ENCODE measurements at regions not wholly inside any gene's neighbourhood (a gene's known extent, or its start where the extent isn't known, plus 50 kb on each side); places are given as distances from the start of the nearest gene placed in this dataset.

GRCh38 chr6:71531841-71532240 lies 243.2 kb downstream of the OGFRL1 start:
- no peak for DNase-seq

GRCh38 chr6:71533939-71534379 lies 245.3 kb downstream of the OGFRL1 start:
- no peak for DNase-seq

DNA sequence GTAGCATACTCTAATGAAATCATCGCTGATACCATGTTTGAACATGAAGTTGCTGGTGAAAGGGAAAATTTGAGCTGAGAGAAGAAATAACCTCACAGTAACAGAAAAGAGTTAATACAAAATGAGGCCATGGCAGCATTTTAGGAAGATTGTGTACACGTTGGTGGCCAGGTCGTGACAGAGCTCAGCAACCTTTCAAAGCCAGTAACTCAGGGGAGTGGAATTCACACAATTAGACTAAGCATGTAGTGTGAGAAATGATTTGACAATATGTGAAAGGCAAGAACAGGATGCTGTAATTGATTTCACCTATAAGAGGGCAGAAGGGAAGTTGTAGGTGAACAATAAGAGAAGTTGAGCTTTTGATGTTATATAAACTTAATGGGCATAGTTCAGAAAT lies 246.3 kb downstream of the OGFRL1 start:
- DNase-seq: no peak

GRCh38 chr6:71537717-71538116 lies 249.1 kb downstream of the OGFRL1 start:
- no peak for DNase-seq

DNA sequence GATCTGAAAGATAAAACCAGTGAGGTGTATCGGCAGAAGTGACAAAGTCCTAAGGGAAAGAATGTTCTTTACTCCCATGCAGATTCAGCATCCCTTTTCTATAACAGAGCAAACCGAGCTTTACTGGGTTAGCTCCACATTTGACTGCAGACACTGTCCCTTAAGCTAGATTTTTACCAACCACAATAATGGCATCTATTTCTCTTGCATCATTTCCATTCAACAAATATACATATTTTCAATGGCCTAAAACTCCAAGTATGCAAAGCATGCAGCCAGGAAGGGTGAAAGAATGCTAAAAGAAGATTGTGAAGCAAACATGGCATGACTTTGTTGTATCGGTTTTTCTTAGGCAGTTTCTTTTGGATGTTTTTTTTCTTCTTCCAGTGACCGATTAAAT lies 255.4 kb downstream of the OGFRL1 start:
- DNase-seq: no peak

DNA sequence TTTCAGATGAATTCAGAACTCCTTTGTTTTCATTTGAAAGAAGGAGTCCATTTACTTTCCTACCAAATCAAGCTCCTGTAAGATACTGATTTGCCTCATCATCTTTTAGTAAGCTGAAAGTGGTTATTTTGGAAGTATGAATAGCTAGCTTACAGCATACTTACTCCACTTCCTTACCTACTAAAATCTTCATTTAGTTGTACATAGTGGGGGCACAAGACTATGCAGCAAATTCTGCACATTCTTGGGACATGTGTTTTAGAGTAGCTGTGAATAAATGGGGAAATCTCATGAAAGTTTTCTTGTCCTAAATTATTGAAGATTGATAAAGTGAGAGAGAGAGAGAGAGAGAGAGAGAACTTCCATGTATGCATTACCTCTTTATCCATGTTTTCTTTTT lies 256.3 kb downstream of the OGFRL1 start:
- DNase-seq: no peak

DNA sequence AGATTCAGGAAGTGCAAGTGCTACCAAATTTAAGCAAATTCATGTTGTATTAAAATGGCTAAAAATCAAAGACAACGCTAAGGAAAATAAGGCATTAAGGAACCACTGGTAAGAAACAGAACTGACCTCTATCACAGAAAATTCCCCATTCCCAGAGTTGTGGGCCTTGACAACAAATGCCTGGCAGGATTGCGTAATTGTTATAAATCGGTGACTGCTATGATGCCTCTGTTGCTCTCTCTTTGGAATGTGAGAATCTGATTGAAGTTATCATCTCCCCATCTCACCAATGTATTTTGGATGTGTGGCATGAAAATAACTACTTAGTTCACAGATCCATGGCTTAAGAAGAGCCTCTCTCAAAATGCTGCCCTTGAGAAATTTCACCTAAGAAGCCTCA lies 257.3 kb downstream of the OGFRL1 start:
- DNase-seq: no peak

DNA sequence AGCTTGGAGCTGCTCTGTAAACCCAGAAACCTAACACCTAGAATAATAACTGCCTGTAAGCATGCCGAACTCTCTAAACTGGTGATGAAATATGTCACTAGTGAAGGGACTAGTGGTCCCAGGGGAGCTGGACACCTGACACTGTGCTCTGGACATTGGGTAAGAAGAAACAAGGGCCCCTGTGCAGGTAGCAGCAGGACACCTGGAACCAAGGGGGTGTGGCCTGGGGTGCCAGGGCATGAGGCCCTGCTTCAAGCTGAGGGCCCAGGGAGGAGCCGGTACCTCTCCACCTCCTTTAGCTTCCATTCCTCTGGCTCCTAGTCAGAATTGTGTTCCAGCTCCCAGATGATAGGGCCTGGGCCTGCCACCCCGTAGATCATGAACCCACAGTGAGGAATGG lies 263.2 kb downstream of the OGFRL1 start:
- no peak for DNase-seq

GRCh38 chr6:71556141-71556540 lies 267.5 kb downstream of the OGFRL1 start:
- DNase-seq: no peak

GRCh38 chr6:71558974-71559373 lies 270.4 kb downstream of the OGFRL1 start:
- no peak for DNase-seq

DNA sequence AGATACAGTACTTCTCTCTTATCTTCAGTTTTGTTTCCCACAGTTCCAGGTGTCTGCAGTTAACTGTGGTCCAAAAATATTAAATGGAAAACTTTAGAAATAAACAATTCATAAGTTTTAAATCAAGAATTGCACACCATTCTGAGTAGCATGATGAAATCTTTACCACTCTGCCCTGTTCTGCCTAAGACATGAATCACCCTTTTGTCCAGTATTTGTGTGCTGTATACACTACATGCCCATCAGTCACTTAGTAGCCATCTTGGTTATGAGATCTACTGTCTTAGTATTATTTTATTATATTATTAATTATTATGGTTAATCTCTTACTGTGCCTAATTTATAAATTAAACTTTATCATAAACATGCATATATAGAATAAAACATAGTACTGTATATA lies 279.0 kb downstream of the OGFRL1 start:
- DNase-seq: no peak

- DNase-seq: no peak
These were observed 289.2 kb downstream of the OGFRL1 start for GRCh38 chr6:71577766-71578165.

GRCh38 chr6:71579902-71580301 lies 291.3 kb downstream of the OGFRL1 start:
- DNase-seq: no peak

DNA sequence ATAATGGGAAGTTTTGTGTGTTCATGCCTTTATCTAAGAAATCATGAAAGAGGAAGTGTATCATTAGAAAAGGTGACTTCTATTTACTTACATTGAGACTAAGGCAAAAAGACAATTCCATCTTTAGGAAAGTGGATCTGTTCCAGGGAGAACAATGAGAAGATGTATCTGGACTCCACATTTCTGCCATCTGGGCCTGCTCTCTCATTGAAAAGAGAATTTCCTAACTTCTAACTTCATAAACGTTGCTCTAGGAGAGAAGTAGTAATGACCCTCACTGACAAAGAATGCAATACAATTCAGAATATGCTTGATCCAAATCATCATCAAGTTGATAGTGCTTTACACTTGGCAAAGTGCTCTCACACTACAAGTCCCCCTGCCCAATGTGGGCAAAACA lies 294.2 kb downstream of the OGFRL1 start:
- DNase-seq: no peak

DNA sequence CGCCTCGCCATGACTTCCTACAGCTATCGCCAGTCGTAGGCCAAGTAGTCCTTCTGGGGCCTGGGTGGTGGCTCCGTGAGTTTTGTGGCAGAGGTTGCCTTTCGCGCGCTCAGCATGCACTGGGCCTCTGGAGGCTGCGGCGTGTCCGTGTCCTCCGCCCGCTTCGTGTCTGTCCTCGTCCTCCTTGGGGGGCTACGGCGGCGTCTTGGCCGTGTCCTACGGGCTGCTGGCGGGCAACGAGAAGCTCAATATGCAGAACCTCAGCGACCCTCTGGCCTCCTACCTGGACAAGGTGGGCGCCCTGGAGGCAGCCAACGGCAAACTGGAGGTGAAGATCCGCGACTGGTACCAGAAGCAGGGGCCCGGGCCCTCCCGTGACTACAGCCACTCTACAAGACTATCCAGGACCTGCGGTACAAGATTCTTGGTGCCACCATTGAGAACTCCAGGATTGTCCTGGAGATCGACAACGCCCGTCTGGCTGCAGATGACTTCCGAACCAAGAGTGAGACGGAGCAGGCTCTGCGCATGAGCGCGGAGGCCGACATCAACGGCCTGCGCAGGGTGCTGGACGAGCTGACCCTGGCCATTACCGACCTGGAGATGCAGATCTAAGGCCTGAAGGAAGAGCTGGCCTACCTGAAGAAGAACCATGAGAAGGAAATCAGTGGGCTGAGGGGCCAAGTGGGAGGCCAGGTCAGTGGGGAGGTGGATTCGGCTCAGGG lies 296.3 kb downstream of the OGFRL1 start:
- DNase-seq: no peak

DNA sequence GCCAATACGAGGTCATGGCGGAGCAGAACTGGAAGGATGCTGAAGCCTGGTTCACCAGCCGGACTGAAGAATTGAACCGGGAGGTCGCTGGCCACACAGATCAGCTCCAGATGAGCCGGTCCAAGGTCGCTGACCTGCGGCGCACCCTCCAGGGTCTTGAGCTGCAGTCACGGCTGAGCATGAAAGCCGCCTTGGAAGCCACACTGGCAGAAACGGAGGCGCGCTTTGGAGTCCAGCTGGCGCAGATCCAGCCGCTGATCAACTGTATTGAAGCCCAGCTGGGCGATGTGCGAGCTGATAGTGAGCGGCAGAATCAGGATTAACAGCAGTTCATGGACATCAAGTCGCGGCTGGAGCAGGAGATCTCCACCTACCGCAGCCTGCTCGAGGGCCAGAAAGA lies 296.9 kb downstream of the OGFRL1 start:
- no peak for DNase-seq

DNA sequence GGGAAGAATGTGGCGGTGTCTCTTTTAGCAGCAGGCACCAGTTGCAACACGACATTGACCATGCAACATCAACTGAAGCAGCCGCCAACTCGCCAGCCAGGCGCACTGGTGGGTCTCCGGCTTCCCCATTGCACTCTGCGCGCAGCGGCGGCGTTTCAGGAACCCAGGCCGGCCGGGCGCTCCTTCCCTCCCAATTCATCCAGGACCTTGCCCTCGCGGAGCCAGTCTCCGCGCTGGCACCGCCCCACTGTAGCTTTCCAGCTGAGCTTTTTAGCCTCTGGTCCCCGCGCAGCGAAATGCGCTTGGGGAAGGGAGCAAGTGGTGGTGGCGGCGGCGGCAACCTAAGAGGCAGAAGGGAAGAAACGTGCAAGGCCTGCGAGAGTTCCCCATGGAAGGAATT lies 297.9 kb upstream of the RIMS1 start:
- DNase-seq: peak; percentile 32

GRCh38 chr6:71589254-71589653 lies 297.1 kb upstream of the RIMS1 start:
- no peak for DNase-seq

DNA sequence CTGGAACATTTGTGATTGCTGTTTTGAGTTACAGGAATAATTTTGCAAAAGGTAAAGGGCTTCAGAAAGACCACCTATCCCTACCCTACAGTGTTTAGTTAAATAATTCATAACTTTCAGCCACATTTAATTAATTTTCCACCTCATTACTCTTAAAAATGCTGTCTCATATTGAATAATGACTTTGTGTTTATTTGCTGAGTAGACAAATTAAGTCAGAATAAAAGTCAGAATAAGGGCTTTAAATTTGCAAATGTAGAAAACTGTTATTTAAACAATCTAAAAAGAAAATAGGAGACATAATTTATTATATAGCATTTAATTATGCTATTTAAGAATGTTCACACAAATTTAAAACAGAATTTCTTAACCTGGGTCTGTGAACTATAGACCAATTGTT lies 293.7 kb upstream of the RIMS1 start:
- DNase-seq: no peak

GRCh38 chr6:71599359-71599758 lies 287.0 kb upstream of the RIMS1 start:
- DNase-seq: no peak

- DNase-seq: no peak
These were observed 283.9 kb upstream of the RIMS1 start for GRCh38 chr6:71602385-71603007.

DNA sequence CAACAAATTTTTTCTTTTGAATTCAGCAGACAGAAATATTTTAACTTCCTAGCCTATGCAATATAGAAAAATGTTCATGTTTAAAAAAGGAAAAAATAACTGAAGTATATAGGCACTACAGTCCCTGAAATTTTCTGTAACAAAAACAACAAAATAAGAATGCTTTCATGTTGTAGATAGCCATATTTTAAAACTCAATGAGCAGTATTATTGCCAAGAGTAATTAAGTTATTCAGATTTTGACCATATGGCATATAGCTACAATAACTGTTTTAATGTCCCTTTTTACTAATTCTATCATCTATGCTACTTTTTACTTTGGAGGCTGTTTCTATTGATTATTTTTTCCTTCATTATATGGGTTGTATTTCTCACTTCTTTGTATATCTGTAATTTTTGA lies 283.3 kb upstream of the RIMS1 start:
- DNase-seq: no peak

DNA sequence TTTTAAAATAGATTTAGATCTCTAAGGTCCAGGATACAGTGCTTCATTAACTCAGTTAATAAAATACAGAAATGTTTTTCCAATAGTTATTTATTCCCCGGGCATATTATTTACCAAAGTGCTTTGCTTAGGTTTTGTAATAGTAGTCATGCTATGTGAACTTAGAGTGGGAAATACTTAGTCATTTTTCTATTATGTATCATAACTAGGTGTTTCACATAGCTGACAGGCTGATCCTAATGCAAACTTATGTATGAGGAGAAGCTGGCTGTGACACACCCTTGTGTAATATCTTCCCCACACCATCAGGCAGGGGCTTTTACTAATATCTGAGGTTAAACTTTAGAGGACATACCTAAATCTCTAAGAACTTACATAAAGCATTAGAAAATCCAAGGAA lies 277.7 kb upstream of the RIMS1 start:
- no peak for DNase-seq

- no peak for DNase-seq
These were observed 266.5 kb upstream of the RIMS1 start for GRCh38 chr6:71619836-71620235.

DNA sequence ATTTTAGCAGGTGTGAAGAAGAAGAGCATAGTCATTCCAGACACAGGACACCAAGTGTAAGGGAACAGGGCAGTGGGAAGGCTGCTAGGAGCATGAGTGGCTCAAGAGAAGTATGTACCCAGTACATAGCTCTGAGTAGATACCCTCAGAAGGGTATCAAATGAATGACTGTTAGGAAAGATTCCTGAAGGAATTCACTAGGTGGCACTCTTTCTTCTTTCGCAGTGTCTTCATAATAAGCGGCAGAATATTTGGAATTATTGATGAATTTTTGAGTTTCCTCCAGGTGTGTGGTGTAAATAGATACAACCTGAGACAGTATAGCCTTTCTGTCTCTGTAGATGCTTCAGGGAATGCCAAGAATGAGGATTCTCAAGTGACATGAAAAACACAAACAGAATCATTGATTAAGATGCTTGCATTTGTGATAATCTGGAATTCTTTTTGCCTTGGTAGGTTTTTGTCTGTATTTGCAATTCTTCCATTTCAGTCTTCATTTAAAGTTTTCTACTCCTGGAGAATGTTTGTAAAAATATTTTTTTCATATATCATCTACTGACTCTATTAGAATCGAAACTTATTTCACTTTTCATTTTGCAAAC lies 264.3 kb upstream of the RIMS1 start:
- no peak for DNase-seq

All from retina (tissue), 1 donor.